ENCODE measurements at regions not wholly inside any gene's neighbourhood (a gene's known extent, or its start where the extent isn't known, plus 50 kb on each side); places are given as distances from the start of the nearest gene placed in this dataset.
A peak's percentile ranks its signal among the peaks of the same experiment; 100 is the strongest.
"Not testable (repeated sequence)": the region's sequence is repeated elsewhere in the genome, so short reads cannot be mapped to it uniquely, and the experiment has no call there.

DNA sequence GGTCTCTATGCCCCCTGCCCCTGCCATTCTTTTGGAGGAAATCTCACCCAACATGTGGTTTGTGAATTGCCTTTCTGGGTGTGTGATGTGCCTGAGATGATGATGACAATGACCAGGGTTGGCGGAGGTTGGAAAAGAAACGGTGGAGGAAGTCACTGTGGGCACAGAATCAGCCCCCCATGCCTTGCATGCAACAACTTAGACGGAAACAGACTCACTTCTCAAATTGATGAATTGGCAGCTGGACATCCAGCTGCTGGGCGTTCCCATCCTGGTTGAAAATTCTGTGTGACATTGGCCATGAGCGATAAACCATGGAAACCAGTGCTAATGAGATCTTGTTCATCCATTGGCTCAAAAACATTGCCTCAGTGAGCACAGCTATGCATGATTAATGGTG lies 95.8 kb upstream of the LY86 start:
- no TSS peak for BruUV-seq (replicated peaks)
- Histone ChIP-seq H3K4me3 (ENCODE audit: low read depth in 2 of 2, low read length in 2 of 2) (no peak overlapping the region), H3K27ac (ENCODE audit: low read length) (no peak overlapping the region), H3K36me3 (ENCODE audit: control insufficient read depth, insufficient read depth, low read length) (no peaks in the 10 kb centered on the region), H3K4me1 (ENCODE audit: control insufficient read depth, insufficient read depth, low read length) (no peaks in the 10 kb centered on the region), H3K9me3 (ENCODE audit: control insufficient read depth, insufficient read depth, low read depth, low read length) (no peaks in the 10 kb centered on the region), H3K27me3 (ENCODE audit: control insufficient read depth, insufficient read depth, low read length) (no peaks in the 10 kb centered on the region; the same call in none of the 2 replicates)
- TF ChIP-seq, protein P1, sequence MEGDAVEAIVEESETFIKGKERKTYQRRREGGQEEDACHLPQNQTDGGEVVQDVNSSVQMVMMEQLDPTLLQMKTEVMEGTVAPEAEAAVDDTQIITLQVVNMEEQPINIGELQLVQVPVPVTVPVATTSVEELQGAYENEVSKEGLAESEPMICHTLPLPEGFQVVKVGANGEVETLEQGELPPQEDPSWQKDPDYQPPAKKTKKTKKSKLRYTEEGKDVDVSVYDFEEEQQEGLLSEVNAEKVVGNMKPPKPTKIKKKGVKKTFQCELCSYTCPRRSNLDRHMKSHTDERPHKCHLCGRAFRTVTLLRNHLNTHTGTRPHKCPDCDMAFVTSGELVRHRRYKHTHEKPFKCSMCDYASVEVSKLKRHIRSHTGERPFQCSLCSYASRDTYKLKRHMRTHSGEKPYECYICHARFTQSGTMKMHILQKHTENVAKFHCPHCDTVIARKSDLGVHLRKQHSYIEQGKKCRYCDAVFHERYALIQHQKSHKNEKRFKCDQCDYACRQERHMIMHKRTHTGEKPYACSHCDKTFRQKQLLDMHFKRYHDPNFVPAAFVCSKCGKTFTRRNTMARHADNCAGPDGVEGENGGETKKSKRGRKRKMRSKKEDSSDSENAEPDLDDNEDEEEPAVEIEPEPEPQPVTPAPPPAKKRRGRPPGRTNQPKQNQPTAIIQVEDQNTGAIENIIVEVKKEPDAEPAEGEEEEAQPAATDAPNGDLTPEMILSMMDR (IDR thresholded peaks at IDR 0.05) = no peak
- TF ChIP-seq POLR2AphosphoS5 (IDR thresholded peaks at IDR 0.05; ENCODE audit: low read depth, low read length) = no peak
- no peak for TF ChIP-seq SIN3A (IDR thresholded peaks at IDR 0.05; ENCODE audit: borderline replicate concordance, insufficient read depth, low read depth, low read length)
- TF ChIP-seq, protein P2, sequence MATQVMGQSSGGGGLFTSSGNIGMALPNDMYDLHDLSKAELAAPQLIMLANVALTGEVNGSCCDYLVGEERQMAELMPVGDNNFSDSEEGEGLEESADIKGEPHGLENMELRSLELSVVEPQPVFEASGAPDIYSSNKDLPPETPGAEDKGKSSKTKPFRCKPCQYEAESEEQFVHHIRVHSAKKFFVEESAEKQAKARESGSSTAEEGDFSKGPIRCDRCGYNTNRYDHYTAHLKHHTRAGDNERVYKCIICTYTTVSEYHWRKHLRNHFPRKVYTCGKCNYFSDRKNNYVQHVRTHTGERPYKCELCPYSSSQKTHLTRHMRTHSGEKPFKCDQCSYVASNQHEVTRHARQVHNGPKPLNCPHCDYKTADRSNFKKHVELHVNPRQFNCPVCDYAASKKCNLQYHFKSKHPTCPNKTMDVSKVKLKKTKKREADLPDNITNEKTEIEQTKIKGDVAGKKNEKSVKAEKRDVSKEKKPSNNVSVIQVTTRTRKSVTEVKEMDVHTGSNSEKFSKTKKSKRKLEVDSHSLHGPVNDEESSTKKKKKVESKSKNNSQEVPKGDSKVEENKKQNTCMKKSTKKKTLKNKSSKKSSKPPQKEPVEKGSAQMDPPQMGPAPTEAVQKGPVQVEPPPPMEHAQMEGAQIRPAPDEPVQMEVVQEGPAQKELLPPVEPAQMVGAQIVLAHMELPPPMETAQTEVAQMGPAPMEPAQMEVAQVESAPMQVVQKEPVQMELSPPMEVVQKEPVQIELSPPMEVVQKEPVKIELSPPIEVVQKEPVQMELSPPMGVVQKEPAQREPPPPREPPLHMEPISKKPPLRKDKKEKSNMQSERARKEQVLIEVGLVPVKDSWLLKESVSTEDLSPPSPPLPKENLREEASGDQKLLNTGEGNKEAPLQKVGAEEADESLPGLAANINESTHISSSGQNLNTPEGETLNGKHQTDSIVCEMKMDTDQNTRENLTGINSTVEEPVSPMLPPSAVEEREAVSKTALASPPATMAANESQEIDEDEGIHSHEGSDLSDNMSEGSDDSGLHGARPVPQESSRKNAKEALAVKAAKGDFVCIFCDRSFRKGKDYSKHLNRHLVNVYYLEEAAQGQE (IDR thresholded peaks at IDR 0.05; ENCODE audit: insufficient read depth in 1 of 2, low read depth in 2 of 2, low read length in 1 of 2) = no peak
- TF ChIP-seq TCF7L2 (IDR thresholded peaks at IDR 0.05; ENCODE audit: low read depth, low read length) = no peak
- intact Hi-C loops (cut with micrococcal nuclease; ENCODE audit: unreplicated experiment) (no loop called here), in situ Hi-C loops (cut with HindIII; ENCODE audit: low pct_unique_long_range_greater_than_20kb, low sequenced_read_pairs) (no loop called here)
- ATAC-seq = no peak
- ChIA-PET POLR2A (no interaction called here), CTCF (no interaction called here)
- DNase-seq (ENCODE audit: low read depth, low spot score) = no peak

DNA sequence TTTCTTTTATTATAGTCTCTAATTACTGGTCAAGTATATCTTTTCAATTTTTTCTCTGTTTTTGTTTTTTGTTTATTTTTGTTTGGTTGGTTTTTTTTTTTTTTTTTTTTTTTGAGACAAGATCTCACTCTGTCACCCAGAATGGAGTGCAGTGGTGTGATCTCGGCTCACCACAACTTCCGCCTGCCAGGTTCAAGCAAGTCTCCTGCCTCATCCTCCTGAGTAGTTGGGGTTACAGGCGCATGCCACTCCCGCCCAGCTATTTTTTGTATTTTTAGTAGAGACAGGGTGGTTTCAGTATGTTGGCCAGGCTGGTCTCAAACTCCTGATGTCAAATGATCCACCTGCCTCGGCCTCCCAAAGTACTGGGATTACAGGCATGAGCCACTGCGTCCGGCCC lies 94.4 kb upstream of the LY86 start:
- CTCF ChIA-PET = interaction anchor here (0.7 kb wide), 1 partner anchor 83 kb away, joined by 9 read pairs; no protein-coding TSS in a partner anchor
- in situ Hi-C loops (cut with HindIII; ENCODE audit: low pct_unique_long_range_greater_than_20kb, low sequenced_read_pairs) = not testable (repeated sequence)

DNA sequence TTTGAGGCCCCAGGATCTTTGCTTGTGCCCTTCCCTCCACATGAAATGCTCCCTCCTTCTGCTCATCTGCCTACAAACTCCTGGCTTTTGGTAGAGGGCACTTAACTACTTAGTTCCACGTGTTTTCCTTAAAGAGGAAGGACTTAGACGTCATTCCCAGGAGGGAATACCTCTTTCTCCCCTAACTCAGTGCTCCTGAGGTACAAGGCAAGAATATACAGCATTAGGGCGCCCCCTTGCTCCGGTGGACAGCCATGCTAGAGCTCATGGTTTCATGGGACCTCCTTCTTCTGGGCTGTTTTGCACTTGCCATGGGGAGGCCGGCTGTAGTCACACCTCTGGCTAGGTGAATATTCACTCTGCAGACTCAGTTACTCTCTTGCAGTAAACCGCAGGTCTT lies 93.8 kb upstream of the LY86 start:
- DNase-seq (ENCODE audit: low read depth, low spot score) (peak; percentile 8), ATAC-seq (peak; percentile 42; the same call in 1 of the 2 replicates)
- ChIA-PET CTCF (no interaction called here), POLR2A (no interaction called here)
- in situ Hi-C loops (cut with HindIII; ENCODE audit: low pct_unique_long_range_greater_than_20kb, low sequenced_read_pairs) = no loop called here
- no peaks in the 10 kb centered on the region for H3K9me3 ChIP-seq (ENCODE audit: control insufficient read depth, insufficient read depth, low read depth, low read length)
- H3K27ac ChIP-seq (ENCODE audit: low read length) = no peak overlapping the region
- no peaks in the 10 kb centered on the region for H3K36me3 ChIP-seq (ENCODE audit: control insufficient read depth, insufficient read depth, low read length)
- intact Hi-C loops (cut with micrococcal nuclease; ENCODE audit: unreplicated experiment) = no loop called here
- H3K27me3 ChIP-seq (ENCODE audit: control insufficient read depth, insufficient read depth, low read length) = no peaks in the 10 kb centered on the region; the same call in none of the 2 replicates
- TF ChIP-seq POLR2AphosphoS5 (IDR thresholded peaks at IDR 0.05; ENCODE audit: low read depth, low read length) (no peak), SIN3A (IDR thresholded peaks at IDR 0.05; ENCODE audit: borderline replicate concordance, insufficient read depth, low read depth, low read length) (no peak), TCF7L2 (IDR thresholded peaks at IDR 0.05; ENCODE audit: low read depth, low read length) (no peak)
- TF ChIP-seq, protein P1 (IDR thresholded peaks at IDR 0.05) = peak; percentile 58
- H3K4me1 ChIP-seq (ENCODE audit: control insufficient read depth, insufficient read depth, low read length) = no peaks in the 10 kb centered on the region
- BruUV-seq (replicated peaks) = no TSS peak
- H3K4me3 ChIP-seq (ENCODE audit: low read depth in 2 of 2, low read length in 2 of 2) = no peak overlapping the region

More for the DNA sequence above, 94.4 kb upstream of the LY86 start:
- DNase-seq (ENCODE audit: low read depth, low spot score); H3K4me1 ChIP-seq (ENCODE audit: control insufficient read depth, insufficient read depth, low read length); intact Hi-C loops (cut with micrococcal nuclease; ENCODE audit: unreplicated experiment); H3K4me3 ChIP-seq (ENCODE audit: low read depth in 2 of 2, low read length in 2 of 2); H3K9me3 ChIP-seq (ENCODE audit: control insufficient read depth, insufficient read depth, low read depth, low read length); ATAC-seq; H3K27me3 ChIP-seq (ENCODE audit: control insufficient read depth, insufficient read depth, low read length); BruUV-seq (replicated peaks); POLR2A ChIA-PET; H3K36me3 ChIP-seq (ENCODE audit: control insufficient read depth, insufficient read depth, low read length); H3K27ac ChIP-seq (ENCODE audit: low read length): not testable (repeated sequence)
